DMS79 (cell line): ENCODE measurements at regions not wholly inside any gene's neighbourhood (a gene's known extent, or its start where the extent isn't known, plus 50 kb on each side); places are given as distances from the start of the nearest gene placed in this dataset.
"Not testable (repeated sequence)": the region's sequence is repeated elsewhere in the genome, so short reads cannot be mapped to it uniquely, and the experiment has no call there.

Experiments
- DNase-seq: peaks from one replicate; lab custom pipeline; 2025; lab: John Stamatoyannopoulos, UW

DNA sequence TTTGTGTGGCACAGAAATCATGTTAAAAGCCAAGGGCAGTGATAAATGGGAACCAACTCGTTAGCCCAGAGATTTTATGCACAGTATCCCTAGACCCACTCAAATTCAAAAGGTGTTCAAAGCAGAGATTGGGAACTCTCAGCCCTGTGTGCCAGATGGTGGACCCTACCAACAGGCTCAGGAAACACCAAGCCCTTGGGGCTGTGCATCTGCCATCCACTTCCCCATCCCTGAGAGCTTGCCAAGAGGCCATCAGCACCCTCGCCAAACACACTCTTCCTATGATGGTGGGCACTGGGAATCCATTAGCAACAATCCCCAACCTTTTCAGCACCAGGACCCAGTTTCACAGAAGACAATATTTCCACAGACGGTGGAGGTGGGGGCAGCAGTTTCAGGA lies 194.2 kb upstream of the NFIA start:
- no peak for DNase-seq

DNA sequence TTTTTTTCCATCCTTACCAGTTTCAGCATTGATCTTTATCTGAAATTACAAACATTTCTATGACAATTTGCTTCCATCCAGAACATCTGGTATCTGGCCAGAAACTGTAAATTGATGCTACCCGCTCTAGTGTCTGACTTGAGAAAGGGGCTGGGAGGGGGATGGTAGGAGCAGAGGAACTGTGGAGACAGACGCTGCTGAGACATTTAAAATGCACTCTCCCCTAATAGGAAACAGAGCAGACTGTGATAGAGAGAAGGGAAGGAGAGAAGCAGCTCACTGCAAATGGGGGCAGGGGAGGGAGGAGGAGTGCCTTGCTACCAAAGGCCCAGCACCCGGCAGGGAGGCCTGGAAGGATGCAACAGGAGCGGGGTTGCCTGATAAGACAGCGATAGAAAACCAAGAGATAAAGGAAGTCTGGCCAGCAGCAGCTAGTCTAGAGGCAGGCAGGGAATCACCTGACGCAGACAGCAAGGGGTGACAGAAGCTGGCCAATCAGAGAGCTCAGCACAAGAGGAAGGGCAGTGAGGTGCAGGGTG lies 195.5 kb upstream of the NFIA start:
- no peak for DNase-seq

DNA sequence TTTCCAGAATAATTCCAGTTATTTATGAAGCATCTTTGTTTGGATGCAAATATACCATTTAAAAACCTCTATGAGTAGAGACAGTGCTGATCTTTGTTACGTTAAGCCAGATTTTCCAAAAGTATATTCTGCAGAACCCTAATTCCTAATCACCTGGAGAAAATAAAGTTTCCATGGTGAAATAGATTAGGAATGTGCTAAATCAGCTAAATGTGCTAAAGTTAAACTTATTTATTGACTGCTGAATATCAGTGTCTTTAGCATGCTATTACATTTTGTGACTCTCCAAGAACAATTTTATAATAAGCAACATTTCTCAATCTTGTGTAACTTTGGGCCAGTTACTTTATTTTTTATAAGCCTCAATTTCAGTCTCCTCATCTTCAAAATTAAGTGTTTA lies 196.3 kb upstream of the NFIA start:
- DNase-seq, result no peak

DNA sequence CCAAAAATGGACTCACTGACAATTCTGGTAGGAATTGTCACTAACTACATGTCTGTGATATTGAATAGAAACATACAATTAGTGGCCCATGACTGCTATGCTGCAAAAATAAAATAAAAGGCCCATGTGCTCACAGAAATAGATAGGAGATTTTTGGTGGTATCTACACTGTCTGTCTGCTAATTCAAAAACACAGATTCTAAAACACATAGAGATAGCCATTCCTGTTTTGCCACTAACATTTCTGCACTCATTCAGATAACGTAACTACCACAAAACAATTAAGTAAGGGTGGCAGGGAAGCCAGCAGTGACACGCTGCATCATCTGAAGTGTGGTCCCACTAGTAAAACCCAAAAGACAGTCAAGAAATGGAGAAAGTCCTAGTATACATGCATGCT lies 202.2 kb upstream of the NFIA start:
- DNase-seq, result no peak

DNA sequence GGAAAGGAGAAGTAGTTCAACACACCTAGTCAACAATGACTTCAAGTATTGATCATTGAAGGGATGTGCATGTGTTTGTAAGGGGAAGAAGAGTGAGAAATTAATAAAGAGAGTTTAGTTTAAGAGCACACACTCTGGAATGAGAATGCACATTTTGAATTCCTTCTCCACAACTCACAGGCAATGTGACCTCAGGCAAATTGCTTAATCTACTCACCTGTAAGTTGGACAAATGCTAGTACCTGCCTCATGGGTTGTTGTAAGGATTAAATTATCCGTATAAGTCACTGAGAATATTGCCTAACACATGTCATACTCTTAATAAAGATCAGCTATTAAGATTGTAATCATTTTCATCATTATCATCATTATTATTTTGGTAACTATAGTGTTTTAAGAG lies 204.0 kb upstream of the NFIA start:
- DNase-seq, result no peak

DNA sequence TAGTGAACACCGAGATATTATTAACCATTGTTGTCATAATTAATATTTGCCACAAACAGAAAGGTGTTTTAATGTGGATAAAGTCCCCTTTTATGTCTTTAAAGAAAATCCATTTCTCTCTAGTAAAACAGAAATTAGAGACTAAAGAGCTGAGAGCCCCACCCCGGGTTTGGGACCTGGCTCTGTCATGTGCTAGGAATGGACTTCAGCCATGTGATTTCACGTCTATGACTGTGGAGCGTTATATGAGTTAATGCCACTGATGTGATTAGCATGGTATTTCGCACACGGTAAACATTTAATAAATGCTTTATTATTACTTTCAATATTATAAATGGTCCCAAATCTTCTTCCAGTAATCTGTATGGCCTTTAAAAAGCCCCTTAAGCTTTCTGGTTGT lies 205.0 kb upstream of the NFIA start:
- DNase-seq, result no peak

DNA sequence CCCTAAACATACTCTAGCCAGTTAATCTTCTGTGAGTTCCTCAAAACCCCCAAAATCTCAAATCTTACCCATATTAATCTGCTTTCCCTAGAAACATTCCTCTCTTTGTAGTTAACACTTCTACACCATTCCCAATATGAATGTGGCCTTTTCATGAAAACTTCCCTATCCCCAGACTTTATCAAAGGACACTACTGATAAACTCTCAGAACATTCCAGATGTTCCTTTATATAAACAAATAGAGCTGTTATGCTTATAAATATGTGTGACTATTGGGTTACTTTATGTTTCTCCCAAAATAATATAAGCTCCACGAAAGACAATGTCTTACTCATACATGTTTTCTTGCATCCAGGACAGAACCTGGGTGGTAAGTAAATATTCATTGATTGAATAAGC lies 205.4 kb upstream of the NFIA start:
- no peak for DNase-seq

DNA sequence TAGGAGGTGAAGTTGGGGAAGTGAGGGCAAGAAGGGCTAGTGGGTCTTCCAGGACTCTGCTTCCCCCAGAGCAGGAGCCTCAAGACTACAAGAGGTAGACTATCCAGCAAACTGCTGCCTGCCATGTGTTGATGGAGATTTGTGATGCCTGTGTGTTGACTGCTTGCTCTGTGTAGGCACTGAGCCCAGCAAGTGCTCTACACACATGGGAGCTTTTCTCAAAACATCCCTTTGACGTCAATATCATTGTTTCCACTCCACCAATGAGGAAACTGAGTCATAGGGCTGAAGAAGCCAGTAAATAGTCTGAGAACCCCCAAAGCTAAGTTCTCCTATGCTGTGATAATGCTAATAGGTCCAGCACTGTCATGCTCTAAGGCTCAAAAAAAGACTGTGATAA lies 207.2 kb upstream of the NFIA start:
- no peak for DNase-seq

DNA sequence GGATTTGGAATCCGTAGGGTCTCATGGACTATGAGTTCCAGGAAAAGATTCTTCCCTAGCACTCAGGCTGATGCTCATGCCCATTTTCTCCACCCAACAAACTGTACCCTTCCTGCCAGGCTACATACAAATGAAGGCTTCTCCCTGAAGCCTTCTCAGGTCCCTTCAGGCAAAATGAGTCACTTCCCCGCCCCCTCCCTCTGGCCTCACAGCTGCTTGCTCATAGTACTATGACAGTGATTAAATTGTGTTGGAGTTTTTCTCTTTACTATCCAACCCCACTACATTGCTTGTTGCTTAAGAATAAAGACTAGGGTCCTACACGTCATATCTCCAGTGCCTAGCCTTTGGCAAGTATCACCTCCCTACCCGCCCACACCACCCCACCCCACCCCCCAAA lies 207.6 kb upstream of the NFIA start:
- no peak for DNase-seq

DNA sequence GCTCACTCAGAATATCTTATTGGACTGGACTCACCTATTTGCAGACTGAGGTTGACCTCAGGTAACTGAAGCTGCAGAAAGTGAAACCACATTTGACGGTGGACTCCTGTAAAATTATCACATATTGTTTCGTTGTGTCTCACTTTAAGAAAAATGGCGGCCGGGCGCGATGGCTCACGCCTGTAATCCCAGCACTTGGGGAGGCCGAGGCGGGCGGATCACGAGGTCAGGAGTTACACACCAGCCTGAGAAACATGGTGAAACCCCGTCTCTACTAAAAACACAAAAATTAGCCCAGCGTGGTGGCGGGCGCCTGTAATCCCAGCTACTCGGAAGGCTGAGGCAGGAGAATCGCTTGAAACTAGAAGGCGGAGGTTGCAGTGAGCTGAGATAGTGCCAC lies 209.0 kb upstream of the NFIA start:
- not testable (repeated sequence) for DNase-seq

DNA sequence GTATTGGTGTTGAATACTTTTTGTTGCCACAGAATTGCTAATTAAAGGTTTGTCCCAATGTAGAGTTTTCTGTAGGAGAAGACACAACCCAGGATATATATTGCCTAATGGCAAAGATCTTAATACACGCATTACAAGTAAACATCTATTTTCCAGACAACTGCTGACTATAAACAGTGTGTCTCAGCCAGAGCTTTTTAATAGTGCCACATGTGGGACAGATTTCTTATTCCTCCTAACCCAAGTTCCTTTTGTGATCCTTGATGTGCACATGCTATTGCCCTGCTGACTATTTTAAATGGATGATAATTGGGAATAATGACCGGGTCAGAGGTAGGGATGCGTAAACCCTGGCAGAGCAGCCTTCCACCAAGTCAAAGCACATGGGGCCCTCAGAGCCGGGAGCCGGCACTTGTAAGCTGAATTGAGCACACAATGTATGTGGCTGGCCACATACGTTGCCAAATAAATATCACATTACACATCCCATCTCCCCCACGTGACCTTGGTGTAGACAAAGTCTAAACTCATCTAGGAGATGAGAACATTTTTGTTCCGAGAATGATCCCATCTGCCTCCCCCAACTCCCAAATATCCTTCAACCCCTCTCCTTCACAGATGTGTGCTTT lies 209.8 kb upstream of the NFIA start:
- DNase-seq, result no peak

DNA sequence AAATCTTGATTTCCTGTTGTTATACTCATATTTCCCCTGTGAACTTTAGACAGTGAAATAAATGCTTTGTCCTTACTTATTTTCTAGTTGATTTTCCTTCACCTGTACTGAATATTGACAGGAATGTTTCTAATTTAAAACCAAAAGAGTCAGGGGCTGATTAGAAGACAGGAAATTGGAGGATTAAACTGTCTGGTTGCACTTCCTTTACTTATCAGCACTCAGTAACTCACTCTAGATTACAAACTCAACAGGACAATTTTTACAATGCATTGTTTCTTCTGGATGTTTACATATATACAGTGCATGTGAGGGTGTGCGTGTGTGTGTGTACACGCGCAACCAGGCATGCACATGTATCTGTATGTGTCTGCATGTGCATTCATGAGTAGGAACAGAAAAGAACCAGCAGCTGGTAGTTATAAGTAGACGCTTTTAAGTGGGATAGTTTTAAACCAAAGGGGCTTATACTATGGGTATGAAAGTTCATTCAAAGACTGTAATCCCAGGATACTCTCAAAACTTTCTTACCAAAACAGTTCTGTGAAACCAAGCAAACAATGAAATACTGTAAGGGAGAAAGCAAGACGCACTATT lies 212.0 kb upstream of the NFIA start:
- no peak for DNase-seq

DNA sequence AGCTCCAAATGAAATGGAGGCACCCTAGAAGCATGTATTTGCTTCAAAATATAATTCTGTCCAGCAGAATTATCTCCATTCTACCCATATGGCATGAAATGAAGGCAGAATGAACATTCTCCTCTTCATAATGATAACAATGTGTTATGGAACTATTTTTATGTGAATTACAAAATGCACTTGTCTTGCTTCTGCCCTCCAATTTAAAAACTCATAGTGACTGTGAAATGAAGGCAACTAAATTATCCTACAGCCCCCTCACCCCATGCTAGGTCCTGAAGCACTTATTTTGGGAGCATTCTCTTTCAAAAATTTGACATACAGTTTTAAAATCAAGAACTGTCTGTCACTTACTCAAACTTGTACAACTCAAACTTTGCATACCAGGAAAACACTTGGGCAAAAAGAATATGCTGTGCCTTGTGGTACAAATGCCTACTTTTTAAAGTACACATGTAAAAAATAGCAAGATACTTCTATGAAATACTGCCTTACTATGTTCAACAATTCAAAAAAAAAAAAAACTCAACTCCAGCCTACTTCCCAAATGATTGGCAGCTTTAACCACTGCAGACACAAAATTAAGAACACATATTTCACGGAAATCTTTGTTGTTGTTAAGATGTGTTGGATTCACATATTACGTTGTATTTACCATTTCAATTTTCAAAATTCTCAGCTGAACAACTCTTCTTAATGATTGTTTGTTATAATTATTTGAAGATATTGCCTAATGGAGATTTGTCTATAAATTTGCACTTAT lies 213.3 kb upstream of the NFIA start:
- DNase-seq, result no peak

DNA sequence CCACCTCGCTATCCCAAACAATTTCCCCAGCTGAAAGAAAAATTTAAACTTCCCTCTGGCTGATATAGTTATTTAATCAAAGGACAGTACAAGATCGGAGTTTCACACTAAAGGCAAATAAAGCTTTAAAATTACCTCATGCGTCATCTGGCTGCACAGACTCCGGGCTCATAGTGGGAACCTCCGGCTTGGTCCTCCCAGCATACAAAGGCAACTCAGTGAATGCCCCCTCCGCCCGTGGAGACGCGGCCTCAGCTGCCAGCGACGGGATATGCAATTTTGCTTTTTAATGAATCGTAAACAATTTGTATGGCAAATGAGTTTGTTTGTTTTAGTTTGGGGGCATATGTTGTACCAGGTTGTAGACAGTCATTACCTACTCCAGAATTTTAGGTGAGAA lies 214.6 kb upstream of the NFIA start:
- DNase-seq, result no peak

DNA sequence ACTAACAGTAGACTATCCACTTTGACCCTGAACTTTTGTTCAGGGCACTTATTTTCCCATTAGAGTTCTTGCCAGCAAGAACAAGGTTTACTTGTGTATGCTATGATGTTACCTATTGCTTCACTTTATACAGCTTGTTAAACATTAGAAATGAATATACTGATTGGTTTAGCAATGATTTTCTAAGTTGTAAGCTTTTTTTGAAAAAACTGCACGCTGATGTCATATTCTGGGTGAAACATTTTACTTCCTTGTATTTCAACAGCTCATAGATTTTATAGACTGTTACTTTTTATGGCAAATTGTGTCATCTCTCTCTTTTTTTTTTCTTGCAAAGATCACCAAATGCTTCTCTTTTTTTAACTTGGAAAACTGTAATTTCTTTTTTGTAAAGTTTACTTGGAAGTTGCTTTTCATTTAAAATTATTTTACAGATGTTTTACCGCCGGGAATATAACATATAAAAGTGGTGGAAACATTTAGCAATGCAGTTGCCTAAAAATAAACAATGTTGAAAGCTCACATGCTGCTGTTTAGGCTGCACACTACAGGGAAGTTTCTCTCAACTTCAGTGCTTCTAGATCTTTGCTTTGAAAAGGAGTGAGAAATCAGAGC lies 215.3 kb upstream of the NFIA start:
- DNase-seq, result no peak

DNA sequence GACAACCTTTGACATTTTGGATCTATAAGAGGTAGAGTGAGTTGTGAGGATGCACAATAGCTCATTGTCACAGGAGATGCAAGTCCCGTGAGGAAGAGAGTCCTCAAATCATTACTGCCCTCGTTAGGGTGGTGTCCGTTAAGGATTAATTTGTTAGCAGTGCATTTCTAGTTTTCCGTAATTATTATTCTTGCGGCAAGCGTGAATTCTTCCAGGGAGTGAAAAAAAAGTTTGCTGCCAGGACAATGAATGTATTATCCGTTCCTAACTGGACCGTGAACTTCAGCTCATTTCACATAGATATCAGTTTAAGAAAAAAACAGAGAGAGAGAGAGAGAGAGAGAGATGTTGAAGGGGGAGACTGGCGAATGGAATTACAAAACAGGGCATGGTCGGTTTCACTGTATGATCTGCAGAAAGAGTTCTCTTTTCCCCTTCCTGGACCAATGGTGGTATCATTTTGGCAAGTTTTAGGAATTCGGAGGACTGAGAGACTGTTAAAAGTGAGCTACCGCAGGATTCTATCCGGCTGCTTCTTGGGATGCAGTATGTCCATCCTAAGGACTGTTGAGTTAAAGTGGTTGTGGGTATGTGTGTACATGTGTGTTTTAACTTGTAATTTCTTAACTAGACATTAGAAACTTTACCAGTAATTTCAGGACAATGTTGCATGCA lies 216.0 kb upstream of the NFIA start:
- DNase-seq, result no peak

DNA sequence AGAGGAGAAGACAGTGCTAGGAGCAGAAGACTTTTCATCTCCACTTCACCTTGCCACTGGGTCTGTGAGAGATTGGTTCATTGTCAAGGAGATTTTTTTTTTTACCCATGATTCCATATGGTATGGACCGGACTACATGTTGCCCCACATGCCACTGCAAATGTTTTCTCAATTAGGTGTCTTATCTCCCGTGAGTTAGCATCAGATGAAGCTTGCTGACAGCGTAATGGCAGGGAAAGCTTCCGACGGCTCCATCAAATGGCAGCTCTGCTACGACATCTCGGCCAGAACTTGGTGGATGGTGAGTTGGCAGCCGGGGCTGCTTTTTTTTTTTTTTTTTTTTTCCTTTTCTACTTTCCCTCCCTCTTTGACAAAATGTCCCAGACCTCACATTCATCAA lies 217.2 kb upstream of the NFIA start:
- no peak for DNase-seq

DNA sequence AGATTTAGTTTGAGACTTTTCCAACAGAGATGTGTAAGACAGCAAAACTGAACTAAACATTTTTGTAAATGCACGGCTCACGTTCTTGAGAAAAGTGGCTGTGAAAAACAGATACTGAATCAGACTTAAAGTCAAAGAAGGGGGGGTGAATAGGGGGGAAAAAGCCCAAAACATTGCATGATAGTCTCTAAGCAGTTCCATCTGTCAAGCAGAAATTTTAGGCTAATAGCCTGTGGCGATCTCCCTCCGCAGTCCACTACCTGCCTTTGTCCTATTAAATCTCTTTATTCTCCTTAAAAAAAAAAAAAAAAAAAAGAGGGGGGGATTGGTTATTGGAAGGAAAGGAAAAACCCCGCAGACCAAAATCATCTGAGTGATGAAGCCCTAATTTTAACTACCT lies 217.6 kb upstream of the NFIA start:
- no peak for DNase-seq

DNA sequence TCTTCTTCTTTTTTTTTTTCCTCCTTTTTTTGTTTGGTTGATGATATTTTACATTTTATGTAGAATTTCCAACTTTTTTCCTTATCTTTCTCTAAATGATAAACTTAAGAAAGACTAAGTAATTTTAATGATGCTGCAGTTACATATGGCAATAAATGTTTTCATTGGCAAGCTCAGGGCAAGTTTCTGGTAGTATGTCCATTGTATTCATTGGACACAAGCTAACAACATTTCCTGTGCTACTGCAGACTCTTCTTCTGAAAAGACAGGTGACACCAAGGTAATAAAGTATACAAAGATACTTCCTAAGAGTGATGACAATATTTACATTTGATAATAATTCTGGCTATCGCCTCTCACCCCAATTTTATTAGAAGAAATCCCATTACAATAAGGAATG lies 219.2 kb upstream of the NFIA start:
- no peak for DNase-seq

DNA sequence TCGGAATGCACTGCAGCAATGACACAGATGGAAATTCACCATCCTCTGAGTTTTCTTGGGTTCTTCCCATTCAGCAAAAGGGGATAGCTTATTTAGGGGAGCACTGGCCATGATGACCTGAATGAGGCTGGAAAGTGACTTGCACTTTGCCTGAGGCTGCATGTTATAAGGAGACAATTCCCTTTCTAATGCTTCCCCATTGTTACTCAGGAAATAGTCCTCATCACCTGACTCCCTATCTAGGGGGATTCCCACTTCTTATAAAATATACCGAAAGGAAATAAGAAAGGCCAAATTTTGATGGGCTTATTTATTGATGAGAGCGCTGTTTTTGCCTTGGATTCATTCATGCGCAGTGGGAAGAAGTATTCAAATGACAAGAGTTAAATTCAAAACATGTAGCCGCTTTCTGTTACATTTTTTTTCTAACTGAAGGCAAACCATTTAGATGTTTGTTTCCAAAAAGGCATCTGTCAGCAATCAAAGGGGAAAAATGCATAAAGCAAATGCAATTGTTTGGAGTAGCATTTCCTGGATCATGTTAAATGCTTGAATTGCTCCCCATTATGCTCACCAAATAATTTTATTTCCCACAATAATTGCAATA lies 220.3 kb upstream of the NFIA start:
- no peak for DNase-seq

DNA sequence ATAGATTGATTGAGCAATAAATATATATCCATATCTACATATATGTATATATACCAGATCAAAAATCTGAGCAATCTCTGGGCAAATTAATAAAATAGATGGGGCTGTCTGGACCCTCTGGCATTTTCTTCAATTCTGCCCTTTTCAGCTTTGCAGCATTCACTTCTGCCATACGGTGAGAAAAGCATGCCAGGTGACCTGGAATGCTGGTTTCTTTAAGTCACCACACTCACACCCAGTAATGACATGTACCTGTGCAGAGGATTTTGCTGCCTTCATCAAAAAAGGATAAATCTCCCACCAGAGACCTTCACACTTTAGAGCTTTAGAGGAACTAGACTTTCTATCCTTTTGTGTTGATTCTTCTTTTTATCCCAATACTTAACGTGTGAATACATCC lies 223.2 kb upstream of the NFIA start:
- DNase-seq, result no peak

DNA sequence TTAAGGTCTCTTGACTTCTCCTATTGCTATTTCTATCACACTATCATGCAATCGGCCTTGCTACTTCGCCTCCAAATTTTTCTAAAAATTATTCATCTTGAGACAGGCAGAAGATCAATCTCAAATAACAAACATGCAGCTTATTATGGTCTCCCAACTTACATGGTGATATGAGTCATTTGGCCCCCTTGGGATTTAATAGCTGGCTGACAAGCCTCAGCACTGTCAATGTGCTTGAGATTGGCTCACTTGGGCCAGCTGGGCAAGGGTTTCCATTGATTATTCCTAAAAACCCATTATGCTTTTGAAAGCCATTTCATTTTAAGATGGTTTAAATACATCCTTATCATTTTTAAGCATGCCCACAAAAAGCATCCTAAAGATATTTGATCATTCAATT lies 224.5 kb upstream of the NFIA start:
- no peak for DNase-seq
